Renal cortical epithelial cell (primary cell): ENCODE measurements at regions not wholly inside any gene's neighbourhood (a gene's known extent, or its start where the extent isn't known, plus 50 kb on each side); places are given as distances from the start of the nearest gene placed in this dataset.

ENCODE experiments used
- DNase-seq: peaks from one replicate; pipeline ENCODE4 v3.0.0-alpha.2; 2011; ENCODE audit warnings: low read depth

- DNase-seq = no peak
Measured at GRCh38 chr7:38002689-38003088, 82.2 kb downstream of the EPDR1 start.

GRCh38 chr7:38006559-38006958, 86.1 kb downstream of the EPDR1 start:
- no peak for DNase-seq

- DNase-seq = peak; percentile 16
Measured at GRCh38 chr7:38007096-38007495, 86.7 kb downstream of the EPDR1 start.

- DNase-seq = no peak
Measured at GRCh38 chr7:38013246-38013645, 92.8 kb downstream of the EPDR1 start.

- no peak for DNase-seq
Measured at GRCh38 chr7:38016567-38016966, 96.1 kb downstream of the EPDR1 start.

- no peak for DNase-seq
Measured at GRCh38 chr7:38017320-38017719, 96.9 kb downstream of the EPDR1 start.

- peak; percentile 16 for DNase-seq
Measured at GRCh38 chr7:38020121-38020785, 99.8 kb downstream of the EPDR1 start.

GRCh38 chr7:38021892-38022291, 101.5 kb downstream of the EPDR1 start:
- no peak for DNase-seq

GRCh38 chr7:38025815-38026214, 105.4 kb downstream of the EPDR1 start:
- DNase-seq = no peak

- DNase-seq = no peak
Measured at GRCh38 chr7:38027884-38028455, 107.5 kb downstream of the EPDR1 start.

- DNase-seq = peak; percentile 15
Measured at GRCh38 chr7:38034062-38034908, 113.8 kb downstream of the EPDR1 start.

GRCh38 chr7:38040831-38041230, 120.4 kb downstream of the EPDR1 start:
- no peak for DNase-seq

- no peak for DNase-seq
Measured at GRCh38 chr7:38049679-38050078, 128.4 kb upstream of the STARD3NL start.

- no peak for DNase-seq
Measured at GRCh38 chr7:38051311-38051710, 126.7 kb upstream of the STARD3NL start.

GRCh38 chr7:38051786-38052185, 126.3 kb upstream of the STARD3NL start:
- no peak for DNase-seq

- no peak for DNase-seq
Measured at GRCh38 chr7:38052786-38053185, 125.3 kb upstream of the STARD3NL start.

GRCh38 chr7:38054199-38054598, 123.8 kb upstream of the STARD3NL start:
- DNase-seq = no peak

GRCh38 chr7:38057829-38058228, 120.2 kb upstream of the STARD3NL start:
- DNase-seq = no peak

GRCh38 chr7:38060116-38060515, 117.9 kb upstream of the STARD3NL start:
- no peak for DNase-seq

GRCh38 chr7:38060637-38061036, 117.4 kb upstream of the STARD3NL start:
- no peak for DNase-seq

GRCh38 chr7:38066391-38066790, 111.7 kb upstream of the STARD3NL start:
- DNase-seq = no peak

- no peak for DNase-seq
Measured at GRCh38 chr7:38068461-38068860, 109.6 kb upstream of the STARD3NL start.

GRCh38 chr7:38069052-38069451, 109.0 kb upstream of the STARD3NL start:
- DNase-seq = no peak
